A549 (cell line): ENCODE measurements at regions not wholly inside any gene's neighbourhood (a gene's known extent, or its start where the extent isn't known, plus 50 kb on each side); places are given as distances from the start of the nearest gene placed in this dataset.

Experiments
- ATAC-seq, 2 experiments: fragments of 200-7000 bp in 1 of 2; fragments of >200 bp in 1 of 2; cut with Nextera tagmentation in 1 of 2; cut with Tn5 transposase in 1 of 2; 3 replicates each; pipeline versions ENCODE4 v1.8.0 to v1.9.1; 2018 to 2020; ENCODE audit warnings: mild to moderate bottlenecking in 1 of 2, moderate library complexity in 1 of 2
- CTCF ChIA-PET: fragments of 300-600 bp; sonication (Branson Sonifier 250); formaldehyde crosslinking; extraction: SDS; loops from one replicate; lab custom pipeline; 2021; ENCODE audit warnings: antibody characterized with exemption, inconsistent platforms; lab: Yijun Ruan, JAX
- POLR2A ChIA-PET: fragments of 350-600 bp; formaldehyde crosslinking; extraction: SDS; loops from one replicate; lab custom pipeline; 2021; ENCODE audit warnings: antibody characterized with exemption, inconsistent platforms; lab: Yijun Ruan, JAX
- DNase-seq, 2 experiments: peaks; one replicate each; pipeline versions ENCODE4 v3.0.0 to v3.0.0-alpha.2; 2011 to 2016; ENCODE audit warnings: low read depth in 1 of 2, low spot score in 1 of 2
- FAIRE-seq: peaks from 2 replicates; lab custom pipeline; 2011; peaks lifted over from hg19 to GRCh38; lab: Jason Lieb, UNC
- H3K27ac ChIP-seq, 2 experiments: fragments of >200 bp; sonication (Bioruptor Twin); formaldehyde crosslinking; 3 replicates each; pipeline ENCODE4 v1.5.1; 2016 to 2017
- H3K4me1 ChIP-seq: fragments of >200 bp; sonication (Bioruptor Twin); formaldehyde crosslinking; 3 replicates; pipeline ENCODE4 v1.6.1; 2016
- H3K4me2 ChIP-seq: fragments of >200 bp; sonication (Bioruptor Twin); formaldehyde crosslinking; 3 replicates; pipeline ENCODE4 v1.6.1; 2016
- H3K4me3 ChIP-seq: fragments of >200 bp; sonication (Bioruptor Twin); formaldehyde crosslinking; 3 replicates; pipeline ENCODE4 v1.5.1; 2016
- H3K9me3 ChIP-seq: fragments of >200 bp; sonication (Bioruptor Twin); formaldehyde crosslinking; 3 replicates; pipeline ENCODE4 v1.6.1; 2016
- BHLHE40 ChIP-seq: IDR thresholded peaks from 2 replicates; pipeline ENCODE4 v1.6.1; 2012; ENCODE audit warnings: low read depth, low read length, inconsistent platforms
- CBX8 ChIP-seq: fragments of 200-600 bp; sonication (generic); IDR thresholded peaks from 2 replicates; pipeline ENCODE4 v1.6.1; 2016
- CEBPB ChIP-seq, 2 experiments: fragments of >200 bp in 1 of 2; sonication (Bioruptor Twin) in 1 of 2; formaldehyde crosslinking in 1 of 2; IDR thresholded peaks; 2 replicates each; pipeline ENCODE4 v1.6.1; 2012 to 2016
- CHD2 ChIP-seq: fragments of 150-350 bp; IDR thresholded peaks from 2 replicates; pipeline ENCODE4 v1.6.1; 2014; ENCODE audit warnings: low read length; ENCODE audit not compliant: partially characterized antibody
- CHD4 ChIP-seq: fragments of 200-600 bp; sonication (generic); IDR thresholded peaks from 2 replicates; pipeline ENCODE4 v1.6.1; 2016; ENCODE audit warnings: antibody characterized with exemption, mild to moderate bottlenecking, borderline replicate concordance
- EHMT2 ChIP-seq: fragments of 200-600 bp; sonication (generic); IDR thresholded peaks from 2 replicates; pipeline ENCODE4 v1.6.1; 2016; ENCODE audit warnings: antibody characterized with exemption, low read depth, mild to moderate bottlenecking, moderate library complexity
- EP300 ChIP-seq, 2 experiments: fragments of >200 bp; sonication (Bioruptor Twin); formaldehyde crosslinking; IDR thresholded peaks; 2 replicates in 1 of 2; 3 replicates in 1 of 2; pipeline ENCODE4 v1.6.1; 2016 to 2017
- ESRRA ChIP-seq: fragments of 150-350 bp; IDR thresholded peaks from 2 replicates; pipeline ENCODE4 v1.6.1; 2014; ENCODE audit warnings: mild to moderate bottlenecking, low read length, borderline replicate concordance
- FOSB ChIP-seq: fragments of 250-450 bp; sonication (Bioruptor Pico); IDR thresholded peaks from 2 replicates; pipeline ENCODE4 v1.5.0; 2020; ENCODE audit warnings: mild to moderate bottlenecking, moderate library complexity
- GATA3 ChIP-seq: IDR thresholded peaks from 2 replicates; pipeline ENCODE4 v1.6.1; 2012; ENCODE audit warnings: borderline replicate concordance
- HOXA7 ChIP-seq: fragments of 250-450 bp; sonication (Bioruptor Pico); IDR thresholded peaks from 2 replicates; pipeline ENCODE4 v1.5.0; 2020; ENCODE audit warnings: mild to moderate bottlenecking, moderate library complexity
- HOXB5 ChIP-seq: fragments of 250-450 bp; sonication (Bioruptor Pico); IDR thresholded peaks from 2 replicates; pipeline ENCODE4 v1.5.0; 2020; ENCODE audit warnings: mild to moderate bottlenecking, moderate library complexity
- JUN ChIP-seq, 2 experiments: fragments of >200 bp; sonication (Bioruptor Twin); formaldehyde crosslinking; IDR thresholded peaks; 2 replicates in 1 of 2; 3 replicates in 1 of 2; pipeline ENCODE4 v1.6.1; 2016 to 2017
- KDM1A ChIP-seq: fragments of 200-600 bp; sonication (generic); IDR thresholded peaks from 2 replicates; pipeline ENCODE4 v1.6.1; 2016; ENCODE audit warnings: low read depth, mild to moderate bottlenecking
- NFE2L2 ChIP-seq: fragments of 150-350 bp; conservative IDR thresholded peaks from 2 replicates; pipeline ENCODE4 v1.6.1; 2014; ENCODE audit warnings: low read length
- PHF8 ChIP-seq: fragments of 200-600 bp; sonication (generic); IDR thresholded peaks from 2 replicates; pipeline ENCODE4 v1.6.1; 2016; ENCODE audit warnings: low read depth, mild to moderate bottlenecking, antibody characterized with exemption, moderate library complexity, borderline replicate concordance
- RAD21 ChIP-seq, 2 experiments: fragments of >200 bp in 1 of 2; sonication (Bioruptor Twin) in 1 of 2; formaldehyde crosslinking in 1 of 2; IDR thresholded peaks in 1 of 2; conservative IDR thresholded peaks in 1 of 2; 2 replicates in 1 of 2; 3 replicates in 1 of 2; pipeline ENCODE4 v1.6.1; 2012 to 2018; ENCODE audit warnings: inconsistent platforms in 1 of 2
- RARB ChIP-seq: fragments of 250-450 bp; sonication (Bioruptor Pico); IDR thresholded peaks from 2 replicates; pipeline ENCODE4 v1.8.0; 2021; ENCODE audit warnings: mild to moderate bottlenecking, moderate library complexity
- RCOR1 ChIP-seq: fragments of 150-350 bp; IDR thresholded peaks from 2 replicates; pipeline ENCODE4 v1.6.1; 2014; ENCODE audit warnings: antibody characterized with exemption, low read length, low read depth
- RNF2 ChIP-seq: fragments of 200-600 bp; sonication (generic); IDR thresholded peaks from 2 replicates; pipeline ENCODE4 v1.6.1; 2016; ENCODE audit warnings: low read depth, mild to moderate bottlenecking, antibody characterized with exemption, moderate library complexity, borderline replicate concordance
- SREBF2 ChIP-seq: fragments of 450-650 bp; IDR thresholded peaks from 2 replicates; pipeline ENCODE4 v1.6.1; 2014; ENCODE audit warnings: mild to moderate bottlenecking, moderate library complexity
- TFCP2L1 ChIP-seq: fragments of 250-450 bp; sonication (Bioruptor Pico); IDR thresholded peaks from 2 replicates; pipeline ENCODE4 v1.5.0; 2021; ENCODE audit warnings: mild to moderate bottlenecking
- ZC3H11A ChIP-seq: fragments of 450-650 bp; IDR thresholded peaks from 2 replicates; pipeline ENCODE4 v1.6.1; 2014; ENCODE audit warnings: antibody characterized with exemption, mild to moderate bottlenecking
- ZFP36 ChIP-seq: fragments of 450-650 bp; IDR thresholded peaks from 2 replicates; pipeline ENCODE4 v1.6.1; 2014; ENCODE audit warnings: borderline replicate concordance; ENCODE audit not compliant: partially characterized antibody
- ZSCAN20 ChIP-seq: fragments of 250-450 bp; sonication (Bioruptor Pico); IDR thresholded peaks from 2 replicates; pipeline ENCODE4 v1.8.0; 2022; ENCODE audit warnings: mild to moderate bottlenecking, moderate library complexity
- WGBS: methylation state at CpG from one replicate; pipeline ENCODE4 v1.1.6; 2017; ENCODE audit errors: missing lambda C conversion rate; 5-methylcytosine and 5-hydroxymethylcytosine counted together
- TF ChIP-seq, protein P1 (sequence below): IDR thresholded peaks from 2 replicates; pipeline ENCODE4 v1.6.1; 2012; ENCODE audit warnings: low read depth, borderline replicate concordance
- TF ChIP-seq, protein P2 (sequence below): fragments of >200 bp; sonication (Bioruptor Twin); formaldehyde crosslinking; IDR thresholded peaks from 3 replicates; pipeline ENCODE4 v1.5.1; 2016
- TF ChIP-seq, protein P3 (sequence below): fragments of 250-450 bp; sonication (Bioruptor Pico); IDR thresholded peaks from 2 replicates; pipeline ENCODE4 v1.5.0; 2020; ENCODE audit warnings: low read depth, mild to moderate bottlenecking, moderate library complexity
- TF ChIP-seq, protein P4 (sequence below): fragments of 150-350 bp; IDR thresholded peaks from 2 replicates; pipeline ENCODE4 v1.6.1; 2014; ENCODE audit warnings: low read depth, mild to moderate bottlenecking, low read length

DNA sequence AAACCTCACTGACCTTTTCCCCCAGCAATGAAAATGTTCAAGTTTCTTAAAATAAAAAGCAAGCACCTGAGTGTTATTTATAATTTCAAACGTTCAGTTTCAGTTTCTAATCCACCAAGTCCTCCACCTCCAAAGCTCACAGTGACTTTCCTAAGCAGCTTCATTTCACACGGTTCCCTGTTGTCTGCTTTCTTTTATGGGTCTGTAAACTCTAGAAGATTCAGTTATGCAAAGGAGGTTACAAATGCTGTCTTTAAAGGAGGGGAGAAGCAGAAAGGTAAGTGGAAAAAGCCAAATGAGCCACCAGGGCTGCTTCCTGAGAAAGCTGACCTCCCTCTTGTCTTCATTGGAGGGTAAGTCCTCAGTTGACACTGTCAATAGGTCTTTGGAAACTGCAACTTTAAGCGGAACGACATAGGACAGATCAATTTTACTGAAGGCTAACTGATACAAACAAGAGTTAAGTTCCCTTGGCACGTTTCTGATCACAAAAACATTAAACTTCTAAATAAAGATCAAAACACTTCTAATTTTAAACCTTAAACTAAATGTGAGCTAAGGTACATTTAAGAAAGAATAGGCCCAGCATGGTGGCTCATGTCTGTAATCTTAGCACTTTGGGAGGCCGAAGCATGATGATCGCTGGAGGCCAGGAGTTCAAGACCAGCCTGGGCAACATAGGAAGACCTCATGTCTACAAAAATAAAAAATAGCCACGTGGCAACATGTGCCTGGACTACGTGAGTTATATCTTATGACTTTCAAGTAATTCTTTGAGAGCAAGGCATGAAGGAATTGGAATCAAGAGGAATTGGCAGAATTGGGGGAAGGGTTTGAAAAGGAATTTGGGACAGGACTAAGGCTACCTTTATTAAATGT is 151.9 kb upstream of the UBE2E1 start:
- 72% methylated on average over 9 of the region's 9 CpGs for WGBS
- POLR2A ChIA-PET: no interaction called here
- H3K4me1 ChIP-seq: peaks cover 23% of the 10 kb centered on the region
- H3K9me3 ChIP-seq: peaks cover 9% of the 10 kb centered on the region
- no peak overlapping the region for H3K4me3 ChIP-seq
- no peak for FAIRE-seq
- no peak overlapping the region for H3K27ac ChIP-seq
- no peak overlapping the region for H3K4me2 ChIP-seq
- DNase-seq: no peak
- CTCF ChIA-PET: no interaction called here
- TF ChIP-seq JUN (IDR thresholded peaks at IDR 0.05) (no peak), ESRRA (no peak), BHLHE40 (no peak), RNF2 (no peak), GATA3 (no peak)
- TF ChIP-seq, protein P1, sequence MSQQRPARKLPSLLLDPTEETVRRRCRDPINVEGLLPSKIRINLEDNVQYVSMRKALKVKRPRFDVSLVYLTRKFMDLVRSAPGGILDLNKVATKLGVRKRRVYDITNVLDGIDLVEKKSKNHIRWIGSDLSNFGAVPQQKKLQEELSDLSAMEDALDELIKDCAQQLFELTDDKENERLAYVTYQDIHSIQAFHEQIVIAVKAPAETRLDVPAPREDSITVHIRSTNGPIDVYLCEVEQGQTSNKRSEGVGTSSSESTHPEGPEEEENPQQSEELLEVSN: no peak
- no peak for ATAC-seq

DNA sequence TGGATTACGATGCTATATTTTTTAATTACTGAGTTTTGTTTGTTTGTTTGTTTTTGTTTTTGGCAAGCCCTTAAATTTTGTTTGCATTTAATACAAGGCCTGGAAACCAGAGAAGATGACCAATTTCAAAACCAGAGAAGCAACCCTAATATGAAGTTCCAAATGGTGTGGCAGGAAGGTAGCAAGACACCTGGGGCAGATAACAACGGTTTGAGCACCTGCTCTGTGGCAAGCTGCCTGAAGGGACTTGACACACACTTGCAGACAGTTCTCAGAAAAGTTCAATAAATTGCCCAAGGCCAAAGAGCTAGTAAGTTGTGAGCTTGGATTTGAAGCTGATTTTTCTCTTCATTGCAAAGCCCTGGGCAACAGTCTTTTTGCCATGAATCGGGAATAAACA is 151.2 kb upstream of the UBE2E1 start:
- FAIRE-seq: no peak
- CTCF ChIA-PET: no interaction called here

DNA sequence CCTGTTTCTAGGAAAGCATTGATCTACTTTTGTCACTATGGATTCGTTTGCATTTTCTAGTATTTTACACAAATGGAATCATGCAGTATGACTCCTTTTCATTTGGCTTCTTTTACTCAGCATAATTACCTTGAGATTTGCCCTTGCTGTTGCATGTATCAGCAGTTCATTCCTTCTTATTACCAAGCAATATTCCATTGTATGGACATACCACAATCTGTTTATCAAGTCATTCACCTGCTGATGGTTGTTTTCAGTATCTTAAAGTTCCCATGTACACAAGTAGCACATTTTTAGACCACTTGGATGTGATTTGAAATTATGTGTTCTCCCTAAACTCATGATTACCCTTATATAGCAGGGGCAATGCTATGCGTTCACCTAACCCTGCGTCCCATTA is 150.0 kb upstream of the UBE2E1 start:
- no peak for FAIRE-seq
- no peak for TF ChIP-seq CEBPB (IDR thresholded peaks at IDR 0.05)
- TF ChIP-seq GATA3: no peak
- no peak for TF ChIP-seq FOSB (CRISPR knock-in tag)
- TF ChIP-seq CBX8: no peak
- TF ChIP-seq, protein P2, sequence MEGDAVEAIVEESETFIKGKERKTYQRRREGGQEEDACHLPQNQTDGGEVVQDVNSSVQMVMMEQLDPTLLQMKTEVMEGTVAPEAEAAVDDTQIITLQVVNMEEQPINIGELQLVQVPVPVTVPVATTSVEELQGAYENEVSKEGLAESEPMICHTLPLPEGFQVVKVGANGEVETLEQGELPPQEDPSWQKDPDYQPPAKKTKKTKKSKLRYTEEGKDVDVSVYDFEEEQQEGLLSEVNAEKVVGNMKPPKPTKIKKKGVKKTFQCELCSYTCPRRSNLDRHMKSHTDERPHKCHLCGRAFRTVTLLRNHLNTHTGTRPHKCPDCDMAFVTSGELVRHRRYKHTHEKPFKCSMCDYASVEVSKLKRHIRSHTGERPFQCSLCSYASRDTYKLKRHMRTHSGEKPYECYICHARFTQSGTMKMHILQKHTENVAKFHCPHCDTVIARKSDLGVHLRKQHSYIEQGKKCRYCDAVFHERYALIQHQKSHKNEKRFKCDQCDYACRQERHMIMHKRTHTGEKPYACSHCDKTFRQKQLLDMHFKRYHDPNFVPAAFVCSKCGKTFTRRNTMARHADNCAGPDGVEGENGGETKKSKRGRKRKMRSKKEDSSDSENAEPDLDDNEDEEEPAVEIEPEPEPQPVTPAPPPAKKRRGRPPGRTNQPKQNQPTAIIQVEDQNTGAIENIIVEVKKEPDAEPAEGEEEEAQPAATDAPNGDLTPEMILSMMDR: no peak
- TF ChIP-seq ZFP36: no peak
- TF ChIP-seq RARB: no peak
- no peak for TF ChIP-seq TFCP2L1 (CRISPR knock-in tag)
- no peak for TF ChIP-seq EHMT2
- TF ChIP-seq, protein P3, sequence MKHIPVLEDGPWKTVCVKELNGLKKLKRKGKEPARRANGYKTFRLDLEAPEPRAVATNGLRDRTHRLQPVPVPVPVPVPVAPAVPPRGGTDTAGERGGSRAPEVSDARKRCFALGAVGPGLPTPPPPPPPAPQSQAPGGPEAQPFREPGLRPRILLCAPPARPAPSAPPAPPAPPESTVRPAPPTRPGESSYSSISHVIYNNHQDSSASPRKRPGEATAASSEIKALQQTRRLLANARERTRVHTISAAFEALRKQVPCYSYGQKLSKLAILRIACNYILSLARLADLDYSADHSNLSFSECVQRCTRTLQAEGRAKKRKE (CRISPR knock-in tag): no peak
- CTCF ChIA-PET: no interaction called here

More for the DNA sequence above, 151.2 kb upstream of the UBE2E1 start:
- H3K4me1 ChIP-seq: peaks cover 16% of the 10 kb centered on the region
- WGBS: 93% methylated on average over 3 of the region's 3 CpGs
- no peak overlapping the region for H3K4me2 ChIP-seq
- H3K27ac ChIP-seq: no peak overlapping the region
- ATAC-seq (no peak), DNase-seq (no peak)
- POLR2A ChIA-PET: no interaction called here
- H3K9me3 ChIP-seq: peaks cover 9% of the 10 kb centered on the region
- no peak overlapping the region for H3K4me3 ChIP-seq
- TF ChIP-seq RAD21 (conservative IDR thresholded peaks at IDR 0.05 in 1 of 2, IDR thresholded peaks at IDR 0.05 in 1 of 2) (no peak), KDM1A (no peak), CEBPB (IDR thresholded peaks at IDR 0.05) (no peak), HOXB5 (CRISPR knock-in tag) (no peak), RCOR1 (no peak), HOXA7 (no peak), PHF8 (no peak), ZC3H11A (no peak), ZFP36 (no peak), NFE2L2 (no peak), CHD4 (no peak), EHMT2 (no peak), CHD2 (no peak), EP300 (IDR thresholded peaks at IDR 0.05) (no peak), CBX8 (no peak), SREBF2 (no peak), JUN (IDR thresholded peaks at IDR 0.05) (no peak), ZSCAN20 (CRISPR knock-in tag) (no peak)
- TF ChIP-seq, protein P4, sequence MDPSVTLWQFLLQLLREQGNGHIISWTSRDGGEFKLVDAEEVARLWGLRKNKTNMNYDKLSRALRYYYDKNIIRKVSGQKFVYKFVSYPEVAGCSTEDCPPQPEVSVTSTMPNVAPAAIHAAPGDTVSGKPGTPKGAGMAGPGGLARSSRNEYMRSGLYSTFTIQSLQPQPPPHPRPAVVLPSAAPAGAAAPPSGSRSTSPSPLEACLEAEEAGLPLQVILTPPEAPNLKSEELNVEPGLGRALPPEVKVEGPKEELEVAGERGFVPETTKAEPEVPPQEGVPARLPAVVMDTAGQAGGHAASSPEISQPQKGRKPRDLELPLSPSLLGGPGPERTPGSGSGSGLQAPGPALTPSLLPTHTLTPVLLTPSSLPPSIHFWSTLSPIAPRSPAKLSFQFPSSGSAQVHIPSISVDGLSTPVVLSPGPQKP: no peak
- TF ChIP-seq, protein P1: no peak

More for the DNA sequence above, 150.0 kb upstream of the UBE2E1 start:
- ATAC-seq: no peak
- Histone ChIP-seq H3K4me3 (no peak overlapping the region), H3K4me2 (no peak overlapping the region), H3K27ac (no peak overlapping the region), H3K4me1 (peaks cover 5% of the 10 kb centered on the region), H3K9me3 (peaks cover 9% of the 10 kb centered on the region)
- no peak for DNase-seq
- WGBS: 84% methylated on average over 3 of the region's 3 CpGs
- POLR2A ChIA-PET: no interaction called here
